OCI-LY3 (cell line): ENCODE measurements at regions not wholly inside any gene's neighbourhood (a gene's known extent, or its start where the extent isn't known, plus 50 kb on each side); places are given as distances from the start of the nearest gene placed in this dataset.

ENCODE experiments used
- H2AFZ ChIP-seq: fragments of 200-600, 300-600 bp; shearing (Covaris generic); 2 replicates; pipeline ENCODE4 v1.6.0; 2014; ENCODE audit warnings: antibody characterized with exemption, low read depth, low read length
- H3K27ac ChIP-seq: fragments of 200-600, 300-600 bp; sonication (generic); 2 replicates; pipeline ENCODE4 v1.5.1; 2014; ENCODE audit warnings: mild to moderate bottlenecking, low read length, moderate library complexity, mixed read lengths
- H3K27me3 ChIP-seq: fragments of 200-600, 300-600 bp; sonication (generic); 2 replicates; pipeline ENCODE4 v1.6.1; 2014; ENCODE audit warnings: low read depth, low read length, mixed read lengths
- H3K36me3 ChIP-seq: fragments of 200-600, 300-600 bp; sonication (generic); replicated peaks from 2 replicates; pipeline ENCODE3; 2014; ENCODE audit warnings: low read depth, low read length, mixed read lengths
- H3K4me1 ChIP-seq: fragments of 300-600, 200-600 bp; sonication (generic); 2 replicates; pipeline ENCODE4 v1.6.1; 2014; ENCODE audit warnings: low read length, mixed read lengths
- H3K4me2 ChIP-seq: fragments of 200-600, 300-600 bp; sonication (generic); 2 replicates; pipeline ENCODE4 v1.6.1; 2014; ENCODE audit warnings: low read length, mixed read lengths
- H3K4me3 ChIP-seq: fragments of 300-600, 200-600 bp; sonication (generic); 2 replicates; pipeline ENCODE4 v1.5.1; 2014; ENCODE audit warnings: antibody characterized with exemption, mild to moderate bottlenecking, low read length, moderate library complexity
- H3K79me2 ChIP-seq: fragments of 300-600, 200-600 bp; shearing (Covaris generic); 2 replicates; pipeline ENCODE4 v1.6.1; 2014; ENCODE audit warnings: mild to moderate bottlenecking, low read length, mixed read lengths
- H3K9ac ChIP-seq: fragments of 300-600, 200-600 bp; shearing (Covaris generic); 2 replicates; pipeline ENCODE4 v1.6.0; 2014; ENCODE audit warnings: mild to moderate bottlenecking, low read length, moderate library complexity
- H3K9me3 ChIP-seq: fragments of 200-600, 300-600 bp; shearing (Covaris generic); 2 replicates; pipeline ENCODE4 v1.6.1; 2014; ENCODE audit warnings: low read length, mixed read lengths; ENCODE audit not compliant: insufficient read depth
- H4K20me1 ChIP-seq: fragments of 200-600, 300-600 bp; sonication (generic); 2 replicates; pipeline ENCODE4 v1.6.1; 2016; ENCODE audit warnings: low read length, mixed read lengths; ENCODE audit not compliant: insufficient read depth
- CTCF ChIP-seq: fragments of 200-600, 300-600 bp; sonication (generic); IDR thresholded peaks from 2 replicates; pipeline ENCODE4 v1.5.1; 2014; ENCODE audit warnings: antibody characterized with exemption, low read length, low read depth
- EZH2phosphoT487 ChIP-seq: fragments of 200-600 bp; shearing (Covaris generic); IDR thresholded peaks from 2 replicates; pipeline ENCODE4 v1.6.1; 2018; ENCODE audit warnings: antibody characterized with exemption, mixed run types, low read depth

- H3K79me2 ChIP-seq: no peaks in the 10 kb centered on the region
- no peak overlapping the region for H3K27ac ChIP-seq
- H3K4me1 ChIP-seq: peaks cover 42% of the 10 kb centered on the region
- H4K20me1 ChIP-seq: no peaks in the 10 kb centered on the region
- H3K4me3 ChIP-seq: no peak overlapping the region
- no peak overlapping the region for H2AFZ ChIP-seq
- peak overlapping the region; percentile 93; the same call in 1 of the 2 replicates for H3K4me2 ChIP-seq
- H3K9ac ChIP-seq: no peak overlapping the region
- no peaks in the 10 kb centered on the region for H3K36me3 ChIP-seq
- H3K9me3 ChIP-seq: no peaks in the 10 kb centered on the region
- no peak for TF ChIP-seq EZH2phosphoT487
- TF ChIP-seq CTCF: no peak
- no peaks in the 10 kb centered on the region for H3K27me3 ChIP-seq
Observed at GRCh38 chr15:38074029-38074428, 139.6 kb downstream of the TMCO5A start.

GRCh38 chr15:38075466-38075865, 141.0 kb downstream of the TMCO5A start:
- H2AFZ ChIP-seq: no peak overlapping the region
- H3K4me1 ChIP-seq: peaks cover 32% of the 10 kb centered on the region
- H4K20me1 ChIP-seq: no peaks in the 10 kb centered on the region
- no peaks in the 10 kb centered on the region for H3K79me2 ChIP-seq
- TF ChIP-seq CTCF (no peak), EZH2phosphoT487 (no peak)
- no peak overlapping the region for H3K4me2 ChIP-seq
- no peak overlapping the region for H3K4me3 ChIP-seq
- no peaks in the 10 kb centered on the region for H3K27me3 ChIP-seq
- H3K9me3 ChIP-seq: no peaks in the 10 kb centered on the region
- no peaks in the 10 kb centered on the region for H3K36me3 ChIP-seq
- no peak overlapping the region for H3K27ac ChIP-seq
- no peak overlapping the region for H3K9ac ChIP-seq

GRCh38 chr15:38076786-38077185, 142.3 kb downstream of the TMCO5A start:
- Histone ChIP-seq H3K27me3 (no peaks in the 10 kb centered on the region), H3K79me2 (no peaks in the 10 kb centered on the region), H3K4me2 (peak overlapping the region; percentile 47), H3K4me3 (no peak overlapping the region), H3K27ac (no peak overlapping the region), H3K36me3 (no peaks in the 10 kb centered on the region), H3K4me1 (peaks cover 27% of the 10 kb centered on the region), H3K9me3 (no peaks in the 10 kb centered on the region), H3K9ac (no peak overlapping the region), H2AFZ (peak overlapping the region; percentile 49; the same call in 1 of the 2 replicates), H4K20me1 (no peaks in the 10 kb centered on the region)
- TF ChIP-seq CTCF: no peak
- TF ChIP-seq EZH2phosphoT487: no peak

- H3K9me3 ChIP-seq: no peaks in the 10 kb centered on the region
- H3K4me2 ChIP-seq: no peak overlapping the region
- no peak overlapping the region for H3K9ac ChIP-seq
- no peak overlapping the region for H2AFZ ChIP-seq
- H3K27me3 ChIP-seq: no peaks in the 10 kb centered on the region
- TF ChIP-seq CTCF (no peak), EZH2phosphoT487 (no peak)
- H4K20me1 ChIP-seq: no peaks in the 10 kb centered on the region
- H3K79me2 ChIP-seq: no peaks in the 10 kb centered on the region
- no peak overlapping the region for H3K27ac ChIP-seq
- peaks cover 19% of the 10 kb centered on the region for H3K4me1 ChIP-seq
- no peaks in the 10 kb centered on the region for H3K36me3 ChIP-seq
- H3K4me3 ChIP-seq: no peak overlapping the region
Observed at GRCh38 chr15:38079236-38079635, 144.8 kb downstream of the TMCO5A start.
